HepG2 (cell line): ENCODE measurements at regions not wholly inside any gene's neighbourhood (a gene's known extent, or its start where the extent isn't known, plus 50 kb on each side); places are given as distances from the start of the nearest gene placed in this dataset.

Experiments
- ATAC-seq: fragments of 200-7000 bp; cut with Tn5 transposase; 3 replicates; pipeline ENCODE4 v1.9.1; 2020; ENCODE audit warnings: mild to moderate bottlenecking, moderate library complexity
- BruUV-seq: library from RNA; stranded (reverse); fragments of 400-500 nt; replicated peaks from 2 replicates; lab custom pipeline; 2021; lab: Mats Ljungman, UMichigan
- CTCF ChIA-PET: fragments of 300-600 bp; formaldehyde crosslinking; extraction: SDS; loops from one replicate; lab custom pipeline; 2021; ENCODE audit warnings: low total read pairs, inconsistent platforms, low intra/inter-chr PET ratio; lab: Yijun Ruan, JAX
- POLR2A ChIA-PET: fragments of 350-600 bp; sonication (Branson Sonifier 250); formaldehyde crosslinking; loops from one replicate; lab custom pipeline; 2020; ENCODE audit warnings: antibody characterized with exemption, inconsistent platforms; lab: Yijun Ruan, JAX
- DNase-seq: peaks from one replicate; pipeline ENCODE4 v3.0.0-alpha.2; 2015; ENCODE audit warnings: low spot score
- FAIRE-seq: peaks from 3 replicates; lab custom pipeline; 2011; peaks lifted over from hg19 to GRCh38; lab: Jason Lieb, UNC
- H2AFZ ChIP-seq: one replicate; pipeline ENCODE4 v1.6.1; 2011; ENCODE audit warnings: low read length, inconsistent platforms
- H3K27ac ChIP-seq: fragments of 300-600 bp; 3 replicates; pipeline ENCODE4 v1.8.0; 2011; ENCODE audit warnings: mixed run types, mild to moderate bottlenecking, mixed read lengths, low read length, inconsistent platforms; ENCODE audit not compliant: insufficient read depth; ENCODE audit errors: extremely low read length
- H3K27me3 ChIP-seq, 2 experiments: fragments of 200-600 bp in 1 of 2; 2 replicates in 1 of 2; 3 replicates in 1 of 2; pipeline versions ENCODE4 v1.6.0 to v1.8.0; 2011; ENCODE audit warnings: low read length in 2 of 2, mild to moderate bottlenecking in 2 of 2, moderate library complexity in 2 of 2, inconsistent platforms in 1 of 2; ENCODE audit not compliant: insufficient read depth in 2 of 2, control insufficient read depth in 1 of 2
- H3K36me3 ChIP-seq, 2 experiments: fragments of 200-600 bp in 1 of 2; replicated peaks in 1 of 2; 2 replicates in 1 of 2; 3 replicates in 1 of 2; pipeline versions ENCODE4 v1.5.1 to v1.8.0; 2011; ENCODE audit warnings: low read length in 2 of 2, inconsistent platforms in 1 of 2; ENCODE audit not compliant: insufficient read depth in 2 of 2, control insufficient read depth in 1 of 2
- H3K4me1 ChIP-seq: 2 replicates; pipeline ENCODE4 v1.5.1; 2012; ENCODE audit warnings: low read length, inconsistent platforms; ENCODE audit not compliant: insufficient read depth
- H3K4me2 ChIP-seq: 2 replicates; pipeline ENCODE4 v1.6.0; 2011; ENCODE audit warnings: low read depth, low read length, inconsistent platforms
- H3K4me3 ChIP-seq, 3 experiments: fragments of 200-600 bp in 1 of 3; sonication (generic), shearing (Covaris generic) in 1 of 3; replicated peaks in 1 of 3; 2 replicates each; pipeline ENCODE4 v1.5.1; 2011 to 2016; ENCODE audit warnings: low read length in 3 of 3, inconsistent platforms in 2 of 3, low read depth in 2 of 3, mild to moderate bottlenecking in 2 of 3, control low read depth in 1 of 3, mixed read lengths in 1 of 3; ENCODE audit not compliant: insufficient read depth in 1 of 3
- H3K79me2 ChIP-seq: one replicate; pipeline ENCODE4 v1.6.1; 2011; ENCODE audit warnings: low read length, inconsistent platforms; ENCODE audit not compliant: insufficient read depth
- H3K9ac ChIP-seq: 2 replicates; pipeline ENCODE4 v1.6.0; 2011; ENCODE audit warnings: mild to moderate bottlenecking, low read depth, low read length, inconsistent platforms; ENCODE audit not compliant: insufficient read depth
- H3K9me3 ChIP-seq: 2 replicates; pipeline ENCODE4 v1.5.1; 2012; ENCODE audit warnings: mild to moderate bottlenecking, low read length
- H4K20me1 ChIP-seq: 2 replicates; pipeline ENCODE4 v1.6.0; 2011; ENCODE audit warnings: inconsistent platforms, mild to moderate bottlenecking, low read length, moderate library complexity; ENCODE audit not compliant: insufficient read depth
- BHLHE40 ChIP-seq: IDR thresholded peaks from 2 replicates; pipeline ENCODE4 v1.6.1; 2011; ENCODE audit warnings: low read length, improper control_type of control experiment
- BRCA1 ChIP-seq: sonication (generic); formaldehyde crosslinking; IDR thresholded peaks from 2 replicates; pipeline ENCODE4 v1.4.0; 2020; ENCODE audit warnings: missing genetic modification reagents
- CCDC6 ChIP-seq: sonication (generic); formaldehyde crosslinking; IDR thresholded peaks from 2 replicates; pipeline ENCODE4 v1.8.1; 2022; ENCODE audit warnings: mild to moderate bottlenecking, missing genetic modification reagents, moderate library complexity
- JUNB ChIP-seq: sonication (generic); formaldehyde crosslinking; IDR thresholded peaks from 2 replicates; pipeline ENCODE4 v1.8.0; 2022; ENCODE audit warnings: missing genetic modification reagents, mild to moderate bottlenecking, borderline replicate concordance
- MBNL3 ChIP-seq: fragments of 250-450 bp; sonication (Bioruptor Pico); conservative IDR thresholded peaks from 2 replicates; pipeline ENCODE4 v1.8.0; 2022; ENCODE audit warnings: mild to moderate bottlenecking, inconsistent platforms
- PAX8 ChIP-seq: sonication (generic); formaldehyde crosslinking; IDR thresholded peaks from 2 replicates; pipeline ENCODE4 v1.8.0; 2022; ENCODE audit warnings: mild to moderate bottlenecking, missing genetic modification reagents, borderline replicate concordance
- SNAI1 ChIP-seq: sonication (generic); formaldehyde crosslinking; IDR thresholded peaks from 2 replicates; pipeline ENCODE4 v1.5.0; 2020; ENCODE audit warnings: mild to moderate bottlenecking, missing genetic modification reagents, borderline replicate concordance
- ZNF607 ChIP-seq: sonication (generic); formaldehyde crosslinking; IDR thresholded peaks from 2 replicates; pipeline ENCODE4 v1.5.1; 2020; ENCODE audit warnings: missing genetic modification reagents, mild to moderate bottlenecking, borderline replicate concordance
- ZNF775 ChIP-seq: sonication (generic); formaldehyde crosslinking; IDR thresholded peaks from 2 replicates; pipeline ENCODE4 v1.4.0; 2020; ENCODE audit warnings: missing genetic modification reagents, mild to moderate bottlenecking, moderate library complexity, borderline replicate concordance
- WGBS: methylation state at CpG from one replicate; pipeline ENCODE4 v1.1.6; 2017; ENCODE audit warnings: low lambda C conversion rate; 5-methylcytosine and 5-hydroxymethylcytosine counted together
- in situ Hi-C: cut with HindIII; loops from 2 replicates; pipeline ENCODE4 v1.10.0; 2017; ENCODE audit warnings: low pct_unique_long_range_greater_than_20kb; ENCODE audit not compliant: extremely low pct_ligation_motif_present
- intact Hi-C: fragments of 100-400 bp; cut with micrococcal nuclease; formaldehyde crosslinking; loops from one replicate; pipeline ENCODE4 v1.10.0; 2022; ENCODE audit not compliant: unreplicated experiment
- TF ChIP-seq, protein P1 (sequence below): sonication (generic); formaldehyde crosslinking; IDR thresholded peaks from 2 replicates; pipeline ENCODE4 v1.5.1; 2020; ENCODE audit warnings: missing genetic modification reagents, mild to moderate bottlenecking, borderline replicate concordance
- TF ChIP-seq, protein P2 (sequence below): sonication (generic); formaldehyde crosslinking; IDR thresholded peaks from 2 replicates; pipeline ENCODE4 v1.9.0; 2021; ENCODE audit warnings: missing genetic modification reagents, borderline replicate concordance
- TF ChIP-seq, protein P3 (sequence below): sonication (generic); formaldehyde crosslinking; IDR thresholded peaks from 2 replicates; pipeline ENCODE4 v1.9.0; 2021; ENCODE audit warnings: mild to moderate bottlenecking, missing genetic modification reagents

DNA sequence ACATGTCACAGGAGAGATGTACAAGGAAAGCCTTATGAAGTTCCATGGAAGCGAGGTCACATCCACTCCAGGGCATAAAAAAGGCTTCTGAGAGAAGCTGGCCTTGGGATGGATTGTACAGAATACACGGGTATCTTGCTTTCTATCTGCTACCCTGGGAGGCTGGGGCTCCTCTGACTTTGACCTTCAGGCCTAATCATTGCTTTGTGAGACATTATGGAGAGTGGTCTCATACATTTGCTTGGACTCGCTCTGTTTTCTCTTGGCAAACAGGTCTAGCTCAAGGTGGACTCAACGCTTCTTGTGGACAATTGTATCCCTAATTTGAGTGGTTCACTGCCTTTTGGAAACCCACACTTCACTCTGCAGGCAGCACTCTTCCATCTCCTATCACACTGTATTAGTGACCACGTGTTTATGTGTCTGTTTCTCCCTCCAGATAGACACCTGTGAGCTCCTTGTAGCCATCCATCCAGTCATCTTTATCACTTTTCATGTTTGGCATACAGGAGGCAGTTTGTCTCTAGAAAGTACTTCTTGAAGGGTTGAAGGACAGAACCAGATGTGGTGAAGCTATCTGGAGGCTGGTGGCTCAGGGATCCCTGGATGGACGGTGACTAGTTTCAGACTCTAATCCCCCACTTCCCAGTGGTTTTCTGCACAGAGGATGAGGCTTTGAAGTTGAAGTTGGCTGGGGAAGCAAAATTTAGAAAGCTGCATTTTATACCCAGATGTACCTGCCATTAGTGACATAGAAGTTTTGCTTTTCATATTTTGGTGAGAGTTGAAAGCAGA, 267.8 kb downstream of the CYRIA start (continued):
- TF ChIP-seq, protein P1, sequence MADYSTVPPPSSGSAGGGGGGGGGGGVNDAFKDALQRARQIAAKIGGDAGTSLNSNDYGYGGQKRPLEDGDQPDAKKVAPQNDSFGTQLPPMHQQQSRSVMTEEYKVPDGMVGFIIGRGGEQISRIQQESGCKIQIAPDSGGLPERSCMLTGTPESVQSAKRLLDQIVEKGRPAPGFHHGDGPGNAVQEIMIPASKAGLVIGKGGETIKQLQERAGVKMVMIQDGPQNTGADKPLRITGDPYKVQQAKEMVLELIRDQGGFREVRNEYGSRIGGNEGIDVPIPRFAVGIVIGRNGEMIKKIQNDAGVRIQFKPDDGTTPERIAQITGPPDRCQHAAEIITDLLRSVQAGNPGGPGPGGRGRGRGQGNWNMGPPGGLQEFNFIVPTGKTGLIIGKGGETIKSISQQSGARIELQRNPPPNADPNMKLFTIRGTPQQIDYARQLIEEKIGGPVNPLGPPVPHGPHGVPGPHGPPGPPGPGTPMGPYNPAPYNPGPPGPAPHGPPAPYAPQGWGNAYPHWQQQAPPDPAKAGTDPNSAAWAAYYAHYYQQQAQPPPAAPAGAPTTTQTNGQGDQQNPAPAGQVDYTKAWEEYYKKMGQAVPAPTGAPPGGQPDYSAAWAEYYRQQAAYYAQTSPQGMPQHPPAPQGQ = no peak
- TF ChIP-seq PAX8 (CRISPR knock-in tag) (no peak), ZNF775 (no peak), BRCA1 (CRISPR knock-in tag) (no peak), JUNB (CRISPR knock-in tag) (no peak)
- TF ChIP-seq, protein P2, sequence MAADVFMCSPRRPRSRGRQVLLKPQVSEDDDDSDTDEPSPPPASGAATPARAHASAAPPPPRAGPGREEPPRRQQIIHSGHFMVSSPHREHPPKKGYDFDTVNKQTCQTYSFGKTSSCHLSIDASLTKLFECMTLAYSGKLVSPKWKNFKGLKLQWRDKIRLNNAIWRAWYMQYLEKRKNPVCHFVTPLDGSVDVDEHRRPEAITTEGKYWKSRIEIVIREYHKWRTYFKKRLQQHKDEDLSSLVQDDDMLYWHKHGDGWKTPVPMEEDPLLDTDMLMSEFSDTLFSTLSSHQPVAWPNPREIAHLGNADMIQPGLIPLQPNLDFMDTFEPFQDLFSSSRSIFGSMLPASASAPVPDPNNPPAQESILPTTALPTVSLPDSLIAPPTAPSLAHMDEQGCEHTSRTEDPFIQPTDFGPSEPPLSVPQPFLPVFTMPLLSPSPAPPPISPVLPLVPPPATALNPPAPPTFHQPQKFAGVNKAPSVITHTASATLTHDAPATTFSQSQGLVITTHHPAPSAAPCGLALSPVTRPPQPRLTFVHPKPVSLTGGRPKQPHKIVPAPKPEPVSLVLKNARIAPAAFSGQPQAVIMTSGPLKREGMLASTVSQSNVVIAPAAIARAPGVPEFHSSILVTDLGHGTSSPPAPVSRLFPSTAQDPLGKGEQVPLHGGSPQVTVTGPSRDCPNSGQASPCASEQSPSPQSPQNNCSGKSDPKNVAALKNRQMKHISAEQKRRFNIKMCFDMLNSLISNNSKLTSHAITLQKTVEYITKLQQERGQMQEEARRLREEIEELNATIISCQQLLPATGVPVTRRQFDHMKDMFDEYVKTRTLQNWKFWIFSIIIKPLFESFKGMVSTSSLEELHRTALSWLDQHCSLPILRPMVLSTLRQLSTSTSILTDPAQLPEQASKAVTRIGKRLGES = no peak

DNA sequence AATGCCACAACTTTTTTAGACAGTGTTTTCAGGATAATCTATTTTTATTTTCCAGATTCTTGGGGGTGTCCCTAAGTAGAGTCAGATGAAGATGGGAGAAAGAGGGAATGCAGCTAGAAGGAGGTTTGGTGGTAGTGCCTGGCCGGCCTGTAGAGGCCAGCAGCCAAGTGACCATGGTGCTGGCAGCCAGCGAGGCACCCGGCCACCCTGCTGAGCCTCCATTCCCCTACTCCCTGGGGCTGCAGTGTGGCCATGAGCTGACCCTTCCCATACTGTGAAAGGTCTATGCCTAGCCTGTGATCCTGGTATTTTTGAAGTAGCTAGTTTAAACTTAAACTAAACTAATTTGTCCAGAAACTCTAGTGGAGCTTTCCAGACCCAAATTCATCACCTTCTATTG, 268.6 kb downstream of the CYRIA start:
- intact Hi-C loops (no loop called here), in situ Hi-C loops (no loop called here)
- H3K79me2 ChIP-seq = no peaks in the 10 kb centered on the region
- no peaks in the 10 kb centered on the region for H3K9me3 ChIP-seq
- peaks cover 30% of the 10 kb centered on the region for H3K4me1 ChIP-seq
- 82% methylated on average over 3 of the region's 3 CpGs for WGBS
- BruUV-seq = no TSS peak
- no peak overlapping the region for H3K4me2 ChIP-seq
- no peaks in the 10 kb centered on the region for H4K20me1 ChIP-seq
- ATAC-seq (no peak), FAIRE-seq (no peak), DNase-seq (no peak)
- H3K27me3 ChIP-seq = no peaks in the 10 kb centered on the region
- no peaks in the 10 kb centered on the region for H3K36me3 ChIP-seq
- POLR2A ChIA-PET = no interaction called here
- no peak overlapping the region for H2AFZ ChIP-seq
- no peak overlapping the region for H3K9ac ChIP-seq
- H3K27ac ChIP-seq = no peak overlapping the region
- CTCF ChIA-PET = no interaction called here
- H3K4me3 ChIP-seq = no peak overlapping the region
- TF ChIP-seq, protein P3, sequence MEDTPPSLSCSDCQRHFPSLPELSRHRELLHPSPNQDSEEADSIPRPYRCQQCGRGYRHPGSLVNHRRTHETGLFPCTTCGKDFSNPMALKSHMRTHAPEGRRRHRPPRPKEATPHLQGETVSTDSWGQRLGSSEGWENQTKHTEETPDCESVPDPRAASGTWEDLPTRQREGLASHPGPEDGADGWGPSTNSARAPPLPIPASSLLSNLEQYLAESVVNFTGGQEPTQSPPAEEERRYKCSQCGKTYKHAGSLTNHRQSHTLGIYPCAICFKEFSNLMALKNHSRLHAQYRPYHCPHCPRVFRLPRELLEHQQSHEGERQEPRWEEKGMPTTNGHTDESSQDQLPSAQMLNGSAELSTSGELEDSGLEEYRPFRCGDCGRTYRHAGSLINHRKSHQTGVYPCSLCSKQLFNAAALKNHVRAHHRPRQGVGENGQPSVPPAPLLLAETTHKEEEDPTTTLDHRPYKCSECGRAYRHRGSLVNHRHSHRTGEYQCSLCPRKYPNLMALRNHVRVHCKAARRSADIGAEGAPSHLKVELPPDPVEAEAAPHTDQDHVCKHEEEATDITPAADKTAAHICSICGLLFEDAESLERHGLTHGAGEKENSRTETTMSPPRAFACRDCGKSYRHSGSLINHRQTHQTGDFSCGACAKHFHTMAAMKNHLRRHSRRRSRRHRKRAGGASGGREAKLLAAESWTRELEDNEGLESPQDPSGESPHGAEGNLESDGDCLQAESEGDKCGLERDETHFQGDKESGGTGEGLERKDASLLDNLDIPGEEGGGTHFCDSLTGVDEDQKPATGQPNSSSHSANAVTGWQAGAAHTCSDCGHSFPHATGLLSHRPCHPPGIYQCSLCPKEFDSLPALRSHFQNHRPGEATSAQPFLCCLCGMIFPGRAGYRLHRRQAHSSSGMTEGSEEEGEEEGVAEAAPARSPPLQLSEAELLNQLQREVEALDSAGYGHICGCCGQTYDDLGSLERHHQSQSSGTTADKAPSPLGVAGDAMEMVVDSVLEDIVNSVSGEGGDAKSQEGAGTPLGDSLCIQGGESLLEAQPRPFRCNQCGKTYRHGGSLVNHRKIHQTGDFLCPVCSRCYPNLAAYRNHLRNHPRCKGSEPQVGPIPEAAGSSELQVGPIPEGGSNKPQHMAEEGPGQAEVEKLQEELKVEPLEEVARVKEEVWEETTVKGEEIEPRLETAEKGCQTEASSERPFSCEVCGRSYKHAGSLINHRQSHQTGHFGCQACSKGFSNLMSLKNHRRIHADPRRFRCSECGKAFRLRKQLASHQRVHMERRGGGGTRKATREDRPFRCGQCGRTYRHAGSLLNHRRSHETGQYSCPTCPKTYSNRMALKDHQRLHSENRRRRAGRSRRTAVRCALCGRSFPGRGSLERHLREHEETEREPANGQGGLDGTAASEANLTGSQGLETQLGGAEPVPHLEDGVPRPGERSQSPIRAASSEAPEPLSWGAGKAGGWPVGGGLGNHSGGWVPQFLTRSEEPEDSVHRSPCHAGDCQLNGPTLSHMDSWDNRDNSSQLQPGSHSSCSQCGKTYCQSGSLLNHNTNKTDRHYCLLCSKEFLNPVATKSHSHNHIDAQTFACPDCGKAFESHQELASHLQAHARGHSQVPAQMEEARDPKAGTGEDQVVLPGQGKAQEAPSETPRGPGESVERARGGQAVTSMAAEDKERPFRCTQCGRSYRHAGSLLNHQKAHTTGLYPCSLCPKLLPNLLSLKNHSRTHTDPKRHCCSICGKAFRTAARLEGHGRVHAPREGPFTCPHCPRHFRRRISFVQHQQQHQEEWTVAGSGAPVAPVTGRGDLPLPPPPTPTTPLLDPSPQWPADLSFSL = no peak
- TF ChIP-seq ZNF607 = no peak
- no peak for TF ChIP-seq BHLHE40
- no peak for TF ChIP-seq CCDC6 (CRISPR knock-in tag)
- no peak for TF ChIP-seq SNAI1
- TF ChIP-seq MBNL3 (CRISPR knock-in tag) = no peak
